Fibroblast of gingiva (primary cell): ENCODE measurements at regions not wholly inside any gene's neighbourhood (a gene's known extent, or its start where the extent isn't known, plus 50 kb on each side); places are given as distances from the start of the nearest gene placed in this dataset.
"Not testable (repeated sequence)": the region's sequence is repeated elsewhere in the genome, so short reads cannot be mapped to it uniquely, and the experiment has no call there.

Source experiments
- DNase-seq: peaks from one replicate; pipeline ENCODE4 v3.0.0-alpha.2; 2011; ENCODE audit warnings: low read depth

- not testable (repeated sequence) for DNase-seq
Observed at GRCh38 chr10:91003379-91003778, 82.5 kb upstream of the ANKRD1 start.

GRCh38 chr10:91005276-91005675 lies 84.4 kb upstream of the ANKRD1 start:
- DNase-seq = not testable (repeated sequence)

DNA sequence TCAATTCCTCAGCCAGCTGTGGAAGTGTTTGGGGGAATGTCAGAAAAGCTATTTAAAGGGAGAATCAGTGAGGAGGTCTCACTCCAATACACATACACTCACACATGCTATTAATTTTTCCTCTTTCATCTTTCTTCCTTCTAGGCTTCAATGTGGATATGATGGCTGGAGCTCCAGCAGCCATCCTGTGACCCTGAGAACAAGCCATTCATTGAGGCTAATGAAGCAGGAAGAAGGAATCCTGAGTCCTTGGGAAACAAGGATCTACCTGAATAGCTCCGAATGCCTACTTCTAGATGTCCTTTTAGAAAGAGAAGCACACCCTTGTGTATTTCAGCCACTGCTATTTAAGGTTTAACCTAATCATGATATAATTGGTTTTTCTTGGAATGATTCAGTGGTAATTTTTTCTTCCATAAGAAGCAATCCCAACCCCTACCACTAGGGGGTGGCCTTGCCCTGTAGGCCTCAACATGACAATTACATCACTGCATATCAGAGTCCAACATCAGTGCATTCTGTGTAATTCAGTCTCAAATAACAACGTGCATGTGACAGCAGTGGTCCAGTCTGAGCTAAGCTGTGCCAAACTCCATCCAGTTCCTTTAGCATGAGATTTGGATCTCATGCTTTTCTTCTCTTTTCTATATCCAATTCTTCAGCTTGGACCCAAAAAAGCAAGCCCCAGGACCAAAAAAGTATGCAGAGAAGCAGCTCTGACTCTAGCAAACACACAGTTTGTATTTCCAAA lies 85.3 kb upstream of the ANKRD1 start:
- DNase-seq = peak; percentile 72

DNA sequence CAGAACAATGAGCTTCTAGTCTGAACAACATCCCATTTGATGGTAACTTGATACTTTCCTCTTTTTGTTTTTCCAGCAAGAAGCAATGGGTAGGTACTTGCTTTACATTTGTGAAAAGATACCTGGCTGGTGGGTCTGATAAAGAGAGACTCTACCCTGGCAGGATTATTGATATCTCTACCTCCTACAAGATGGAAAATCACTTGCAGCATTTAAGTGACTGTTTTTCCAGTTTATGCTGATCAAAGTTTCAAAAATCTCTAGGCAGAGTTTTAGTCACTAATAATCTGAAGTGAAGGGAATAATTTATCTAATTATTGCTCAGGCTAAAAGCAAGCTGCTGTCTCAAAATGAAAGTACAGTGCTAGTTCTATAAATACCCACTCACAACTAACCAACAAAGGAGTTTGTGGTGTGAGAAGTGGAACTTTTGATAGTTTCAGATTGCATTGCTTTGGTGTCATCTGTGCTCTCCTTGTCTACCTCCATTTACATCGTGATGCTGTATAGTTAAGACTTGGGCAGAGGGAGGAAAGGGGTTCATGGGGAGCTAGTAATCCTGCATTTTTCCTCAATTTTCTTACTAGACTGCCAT lies 86.0 kb upstream of the ANKRD1 start:
- no peak for DNase-seq

- DNase-seq = no peak
Observed at GRCh38 chr10:91007655-91008054, 86.8 kb upstream of the ANKRD1 start.

DNA sequence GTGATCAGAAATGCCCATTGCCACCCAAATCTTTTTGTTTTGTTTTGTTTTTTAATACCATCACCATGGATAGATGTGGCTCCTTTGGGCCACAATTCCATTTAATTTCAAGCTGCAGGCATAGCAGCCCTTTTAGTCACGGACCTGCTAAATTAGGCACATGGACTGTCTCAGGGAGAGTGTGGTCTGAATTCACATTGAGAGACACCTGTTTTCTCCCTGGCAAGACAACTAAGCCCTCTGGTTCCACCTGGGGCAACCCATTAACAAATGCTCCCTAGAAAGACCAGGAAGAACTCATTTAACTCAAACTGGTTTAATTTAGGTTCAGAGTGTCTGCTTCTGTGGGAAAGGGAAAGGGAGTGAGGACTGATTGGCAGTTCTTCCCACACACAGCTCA lies 88.2 kb upstream of the ANKRD1 start:
- no peak for DNase-seq

DNA sequence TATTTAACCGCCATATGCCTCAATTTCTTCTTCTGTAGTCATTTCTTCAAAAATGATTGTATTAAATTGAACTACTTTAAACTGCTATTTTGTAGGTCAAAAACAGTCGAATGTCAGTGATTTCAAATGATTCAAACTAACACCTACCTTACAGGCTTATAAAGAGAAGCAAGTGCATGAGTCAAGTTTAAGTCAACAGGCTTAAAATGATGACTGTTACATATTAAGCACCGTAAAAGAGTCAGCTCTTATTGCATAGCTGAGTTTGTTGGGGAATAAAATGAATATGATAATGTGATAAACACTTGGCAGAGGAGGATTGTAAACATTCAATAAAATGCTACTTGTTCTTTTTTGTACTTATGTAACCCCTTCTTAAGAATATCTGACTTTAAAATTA lies 90.1 kb upstream of the ANKRD1 start:
- no peak for DNase-seq

GRCh38 chr10:91012502-91012901 lies 91.6 kb upstream of the ANKRD1 start:
- no peak for DNase-seq

GRCh38 chr10:91013985-91014384 lies 93.1 kb upstream of the ANKRD1 start:
- no peak for DNase-seq

DNA sequence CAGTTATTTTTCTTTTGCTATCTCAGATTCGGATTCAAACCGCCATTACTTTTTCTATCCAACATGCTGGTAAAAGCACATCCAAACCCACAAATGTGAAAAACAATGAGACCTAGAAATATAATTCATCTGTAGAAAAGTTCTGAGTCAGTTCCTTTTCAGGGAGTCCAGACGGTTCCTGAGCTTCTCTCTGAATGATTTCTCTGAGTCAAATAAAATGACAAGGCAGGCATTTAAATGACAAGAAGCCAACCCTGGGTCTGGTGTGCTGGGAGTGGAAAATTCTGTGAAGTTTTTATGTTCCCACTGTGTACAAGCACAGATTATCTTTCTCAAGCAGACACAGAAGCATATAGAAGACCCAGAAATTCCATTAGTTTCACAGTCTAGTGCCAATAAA lies 96.3 kb upstream of the ANKRD1 start:
- DNase-seq = no peak

DNA sequence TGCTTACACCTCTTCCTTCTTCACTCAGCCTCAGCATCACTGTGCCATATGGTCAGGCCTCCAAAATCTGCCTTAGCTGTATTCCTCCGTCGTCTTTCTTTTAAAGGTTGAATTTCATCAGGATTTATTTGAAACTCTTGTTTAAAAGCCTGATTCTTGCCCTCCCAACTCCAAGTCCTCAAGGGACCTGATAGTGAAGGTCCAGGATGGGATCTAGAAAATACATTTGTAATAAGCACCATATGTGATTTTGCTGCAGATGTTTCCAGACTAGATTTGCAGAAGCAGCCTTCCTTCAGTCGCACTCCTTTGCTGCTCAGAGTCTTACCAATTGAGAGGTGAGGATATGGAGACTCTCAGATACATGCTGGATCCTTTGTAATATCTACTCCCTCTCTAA lies 101.0 kb upstream of the ANKRD1 start:
- DNase-seq = no peak

DNA sequence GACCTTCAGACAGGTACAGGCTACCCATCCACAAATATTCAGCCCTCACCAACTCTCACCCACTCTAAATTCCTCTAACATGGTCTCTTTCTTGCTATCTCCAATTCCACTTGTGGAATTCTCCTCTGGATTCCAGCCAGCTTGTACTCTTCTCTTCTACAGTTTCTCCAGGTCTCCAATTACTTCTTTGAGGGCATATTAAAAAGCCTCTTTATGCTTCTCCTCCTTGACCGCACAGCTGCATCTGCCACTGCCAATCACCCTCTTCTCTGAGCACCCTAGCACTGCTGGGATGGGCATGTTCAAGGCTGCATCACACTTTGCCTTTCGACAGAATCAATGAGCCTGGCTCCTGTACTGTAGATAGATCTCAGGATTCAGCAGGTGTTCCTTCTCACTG lies 101.5 kb upstream of the ANKRD1 start:
- no peak for DNase-seq

DNA sequence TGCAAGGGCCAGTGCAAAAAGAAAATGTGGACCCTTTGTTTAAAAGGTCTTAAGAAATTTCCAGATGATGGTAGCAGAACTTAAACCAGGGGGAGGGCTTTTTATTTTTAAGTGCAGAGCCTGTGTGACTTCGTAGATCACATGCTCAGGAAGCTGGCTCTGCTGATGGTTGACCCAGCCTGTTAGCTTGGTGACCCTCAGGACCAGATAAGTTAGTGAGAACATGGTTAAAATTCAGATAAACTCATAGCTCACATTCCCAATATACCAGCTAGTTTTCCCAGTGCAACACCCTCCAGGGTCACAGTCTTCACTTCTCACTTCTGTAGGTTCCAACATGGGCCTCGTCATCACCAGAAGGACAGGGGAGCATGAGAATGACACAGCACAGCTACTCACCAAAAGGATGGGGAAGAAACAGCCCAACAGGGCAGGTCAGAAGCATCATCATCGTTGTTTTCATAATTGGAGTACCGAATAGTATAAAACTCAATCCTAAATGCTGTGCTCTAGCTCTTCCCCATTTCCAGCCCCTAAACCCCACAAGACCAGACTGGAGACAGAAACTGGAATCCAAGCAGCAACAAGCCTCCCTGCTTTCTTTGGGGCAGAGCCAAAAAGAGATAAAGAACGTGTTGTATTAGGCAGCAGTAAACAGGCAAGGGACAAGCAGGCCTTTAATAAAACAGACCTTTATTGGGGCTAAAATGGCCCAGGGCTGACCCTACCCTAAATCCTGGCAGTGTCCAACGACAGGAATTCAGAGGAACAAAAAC lies 102.2 kb upstream of the ANKRD1 start:
- DNase-seq = no peak

- DNase-seq = no peak
Observed at GRCh38 chr10:91023700-91024398, 103.0 kb upstream of the ANKRD1 start.

- DNase-seq = no peak
Observed at GRCh38 chr10:91024541-91024940, 103.7 kb upstream of the ANKRD1 start.

- peak; percentile 53 for DNase-seq
Observed at GRCh38 chr10:91032611-91033206, 111.8 kb upstream of the ANKRD1 start.

GRCh38 chr10:91033324-91033950 lies 112.5 kb upstream of the ANKRD1 start:
- DNase-seq = no peak

GRCh38 chr10:91034042-91034441 lies 113.2 kb upstream of the ANKRD1 start:
- DNase-seq = no peak

- peak; percentile 64 for DNase-seq
Observed at GRCh38 chr10:91034494-91035159, 113.7 kb upstream of the ANKRD1 start.

GRCh38 chr10:91035650-91036292 lies 114.9 kb upstream of the ANKRD1 start:
- DNase-seq = no peak
